Activated CD4-positive, alpha-beta T cell treated with anti-CD3 and anti-CD28 coated beads, Interleukin-2, amount 10 ng/mL, durations not matched to agents 7 days and 5 days (primary cell): ENCODE measurements at regions not wholly inside any gene's neighbourhood (a gene's known extent, or its start where the extent isn't known, plus 50 kb on each side); places are given as distances from the start of the nearest gene placed in this dataset.
"Not testable (repeated sequence)": the region's sequence is repeated elsewhere in the genome, so short reads cannot be mapped to it uniquely, and the experiment has no call there.

ENCODE experiments used
- CTCF ChIA-PET: fragments of 350-600 bp; sonication (Branson Sonifier 250); formaldehyde crosslinking; loops from one replicate; lab custom pipeline; 2021; ENCODE audit warnings: antibody characterized with exemption; lab: Charles Lee
- POLR2A ChIA-PET: fragments of 350-600 bp; sonication (Branson Sonifier 250); formaldehyde crosslinking; loops from one replicate; lab custom pipeline; 2021; ENCODE audit warnings: antibody characterized with exemption; lab: Charles Lee
- DNase-seq: peaks from one replicate; pipeline ENCODE4 v3.0.0-alpha.2; 2020
- H3K27ac Mint-ChIP-seq: one replicate; pipeline ENCODE4 v1.8.0; 2021; ENCODE audit warnings: mild to moderate bottlenecking, moderate library complexity, mixed read lengths
- H3K27me3 Mint-ChIP-seq: one replicate; pipeline ENCODE4 v1.8.0; 2021; ENCODE audit warnings: mixed read lengths
- H3K36me3 Mint-ChIP-seq: one replicate; pipeline ENCODE4 v1.8.0; 2021; ENCODE audit warnings: low read depth, mixed read lengths
- H3K4me1 Mint-ChIP-seq: one replicate; pipeline ENCODE4 v1.8.0; 2021; ENCODE audit warnings: mixed read lengths
- H3K4me3 Mint-ChIP-seq: one replicate; pipeline ENCODE4 v1.8.0; 2021; ENCODE audit warnings: mild to moderate bottlenecking, moderate library complexity, mixed read lengths
- H3K9me3 Mint-ChIP-seq: one replicate; pipeline ENCODE4 v1.8.0; 2021; ENCODE audit warnings: mixed read lengths

DNA sequence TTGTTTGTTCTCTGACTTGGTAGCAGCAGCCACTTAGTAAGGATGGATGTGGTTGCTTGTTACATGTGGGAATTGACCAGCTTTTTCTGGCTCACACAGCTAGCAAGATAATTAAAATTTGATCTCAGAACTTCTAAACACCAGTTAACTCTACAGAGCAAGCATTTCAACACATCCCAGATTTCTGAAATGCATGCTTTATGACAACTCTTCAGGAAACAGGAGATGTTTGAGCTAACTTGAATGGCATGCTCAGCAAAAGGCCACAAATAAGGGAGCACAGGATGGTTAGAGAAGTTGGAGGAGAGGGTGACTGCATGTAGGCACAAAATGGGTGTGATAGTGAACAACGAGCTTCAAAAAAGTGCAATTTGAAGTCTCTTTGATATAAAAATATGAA is 167.1 kb upstream of the SPRY2 start:
- H3K9me3 Mint-ChIP-seq, result peaks cover 7% of the 10 kb centered on the region
- ChIA-PET POLR2A (no interaction called here), CTCF (no interaction called here)
- no peaks in the 10 kb centered on the region for H3K4me1 Mint-ChIP-seq
- H3K4me3 Mint-ChIP-seq, result no peak overlapping the region
- H3K27ac Mint-ChIP-seq, result no peak overlapping the region
- DNase-seq, result no peak
- no peaks in the 10 kb centered on the region for H3K27me3 Mint-ChIP-seq
- H3K36me3 Mint-ChIP-seq, result no peaks in the 10 kb centered on the region

DNA sequence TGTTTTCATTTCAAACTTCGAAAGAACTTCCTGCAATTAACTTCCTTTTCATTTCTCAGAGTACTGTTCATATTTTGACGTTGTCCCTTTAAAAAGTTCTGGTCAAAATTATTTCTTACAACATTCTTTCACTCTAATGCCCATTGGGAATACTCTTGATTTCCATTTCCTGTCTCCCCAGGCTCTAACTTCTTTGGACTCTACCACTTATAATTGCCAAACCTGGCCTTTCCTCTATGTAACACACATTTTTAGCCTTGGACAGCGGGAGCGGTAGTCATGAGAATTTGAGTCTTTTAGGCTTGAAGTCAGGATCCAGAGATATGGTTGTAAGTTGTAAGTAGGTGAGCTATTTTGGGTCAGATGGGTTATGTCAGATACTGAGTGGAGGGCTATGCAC is 163.5 kb upstream of the SPRY2 start:
- ChIA-PET POLR2A (no interaction called here), CTCF (no interaction called here)
- H3K27ac Mint-ChIP-seq, result no peak overlapping the region
- no peaks in the 10 kb centered on the region for H3K4me1 Mint-ChIP-seq
- H3K9me3 Mint-ChIP-seq, result peaks cover 7% of the 10 kb centered on the region
- H3K4me3 Mint-ChIP-seq, result no peak overlapping the region
- H3K27me3 Mint-ChIP-seq, result no peaks in the 10 kb centered on the region
- DNase-seq, result no peak
- no peaks in the 10 kb centered on the region for H3K36me3 Mint-ChIP-seq

DNA sequence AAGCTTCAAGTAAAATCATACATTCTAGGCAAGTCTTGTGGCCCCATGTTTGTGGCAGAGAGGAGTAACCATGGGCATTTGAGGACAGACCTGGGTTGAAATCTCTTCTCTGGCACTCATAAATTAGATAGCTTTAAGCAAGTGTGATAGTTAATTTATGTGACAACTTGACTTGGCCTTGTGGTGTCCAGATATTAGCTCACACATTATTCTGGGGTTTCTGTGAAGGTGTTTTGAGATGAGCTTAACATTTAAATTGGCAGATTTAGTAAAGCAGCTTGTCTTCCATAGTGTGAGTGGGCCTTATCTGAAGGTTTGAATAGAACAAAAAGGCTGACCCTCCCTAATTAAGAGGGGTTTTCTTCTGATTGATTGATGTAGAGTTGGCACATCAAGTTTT is 161.4 kb upstream of the SPRY2 start:
- CTCF ChIA-PET, result interaction anchor here (0.6 kb wide), 1 partner anchor 787 kb away, joined by 3 read pairs; no protein-coding TSS in a partner anchor
- Mint-ChIP-seq H3K27ac (no peak overlapping the region), H3K4me3 (no peak overlapping the region), H3K4me1 (no peaks in the 10 kb centered on the region), H3K9me3 (peaks cover 7% of the 10 kb centered on the region), H3K27me3 (no peaks in the 10 kb centered on the region), H3K36me3 (no peaks in the 10 kb centered on the region)
- POLR2A ChIA-PET, result no interaction called here
- no peak for DNase-seq

DNA sequence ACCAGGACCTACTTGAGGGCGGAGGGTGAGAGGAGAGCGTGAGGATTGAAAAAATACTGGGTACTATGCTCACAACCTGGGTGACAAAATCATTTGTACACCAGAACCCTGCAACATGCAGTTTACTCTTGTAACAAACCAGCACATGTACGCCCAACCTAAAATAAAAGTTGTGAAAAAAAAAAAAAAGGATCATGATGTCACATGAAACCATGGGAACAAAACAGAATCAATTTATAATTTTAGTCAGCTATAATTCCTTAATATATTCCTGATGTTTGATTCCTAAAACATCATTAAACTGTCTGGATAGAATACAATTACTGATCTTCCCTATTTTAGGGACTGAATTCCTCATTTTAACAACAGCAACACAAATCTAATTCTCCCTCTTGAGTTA is 160.6 kb upstream of the SPRY2 start:
- DNase-seq, result no peak
- H3K27ac Mint-ChIP-seq, result no peak overlapping the region
- no peaks in the 10 kb centered on the region for H3K27me3 Mint-ChIP-seq
- no peak overlapping the region for H3K4me3 Mint-ChIP-seq
- no peaks in the 10 kb centered on the region for H3K4me1 Mint-ChIP-seq
- peaks cover 3% of the 10 kb centered on the region for H3K9me3 Mint-ChIP-seq
- POLR2A ChIA-PET, result no interaction called here
- CTCF ChIA-PET, result interaction anchor here (0.6 kb wide), 1 partner anchor 787 kb away, joined by 3 read pairs; no protein-coding TSS in a partner anchor
- no peaks in the 10 kb centered on the region for H3K36me3 Mint-ChIP-seq

DNA sequence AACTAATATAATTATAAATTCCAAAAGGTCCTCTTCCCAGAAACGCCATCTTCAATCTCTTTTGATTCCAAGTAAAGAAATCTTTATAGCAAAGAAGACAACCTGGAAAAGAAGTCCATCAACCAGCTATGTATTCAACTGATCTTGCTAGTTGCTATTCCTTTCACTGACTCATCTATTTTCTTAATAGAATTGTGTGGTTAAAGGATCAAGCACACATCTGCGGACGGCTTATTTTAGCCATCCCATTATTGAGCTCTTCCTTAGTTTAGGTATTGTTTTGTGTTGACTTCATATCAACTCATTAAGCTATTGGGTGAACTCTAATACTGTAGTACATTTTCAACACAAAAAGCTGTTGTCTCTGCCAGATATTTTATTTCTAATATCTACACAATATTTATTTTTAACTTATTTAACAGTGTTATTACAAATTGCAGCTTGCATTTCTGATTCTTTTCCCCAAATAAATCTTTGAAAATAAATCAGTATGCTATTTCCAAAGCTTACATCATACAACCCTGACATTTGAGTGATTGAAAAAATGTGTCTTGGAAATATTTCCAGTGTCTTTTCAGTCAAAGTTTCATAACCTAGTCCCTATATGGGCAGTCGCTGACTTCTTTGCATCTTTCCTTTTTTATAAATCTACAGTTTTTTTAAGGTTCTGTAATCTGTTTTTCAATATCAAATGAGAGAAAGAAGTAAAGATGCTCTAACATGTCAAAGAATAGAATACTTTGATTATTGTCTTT is 158.8 kb upstream of the SPRY2 start:
- CTCF ChIA-PET, result no interaction called here

DNA sequence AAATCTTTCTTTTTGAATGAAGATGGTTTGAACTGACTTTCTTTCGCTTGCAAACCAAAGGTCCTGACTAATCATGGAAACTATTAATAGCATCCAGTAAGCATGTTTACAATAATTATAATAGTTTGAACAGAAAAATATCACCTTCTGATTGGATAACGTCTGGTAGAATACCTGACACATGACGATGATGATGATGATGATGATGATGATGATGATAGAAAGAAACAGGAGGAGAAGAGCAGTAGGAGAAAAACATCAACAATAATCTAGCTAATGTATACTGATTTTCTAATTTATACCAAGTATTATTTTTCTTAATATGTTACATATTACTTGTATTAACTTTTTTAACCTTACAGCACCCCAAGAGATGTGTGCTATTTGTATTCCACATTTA is 157.5 kb upstream of the SPRY2 start:
- Mint-ChIP-seq H3K27me3 (no peaks in the 10 kb centered on the region), H3K4me3 (no peak overlapping the region), H3K27ac (no peak overlapping the region), H3K4me1 (no peaks in the 10 kb centered on the region), H3K9me3 (no peaks in the 10 kb centered on the region), H3K36me3 (no peaks in the 10 kb centered on the region)
- CTCF ChIA-PET, result interaction anchor here (1.1 kb wide), 1 partner anchor 37 kb away, joined by 3 read pairs; no protein-coding TSS in a partner anchor
- POLR2A ChIA-PET, result no interaction called here
- DNase-seq, result no peak

More for the DNA sequence above, 158.8 kb upstream of the SPRY2 start:
- Mint-ChIP-seq H3K27ac (no peak overlapping the region), H3K27me3 (no peaks in the 10 kb centered on the region), H3K9me3 (peaks cover 3% of the 10 kb centered on the region), H3K4me3 (no peak overlapping the region), H3K4me1 (no peaks in the 10 kb centered on the region), H3K36me3 (no peaks in the 10 kb centered on the region)
- DNase-seq, result no peak
- POLR2A ChIA-PET, result no interaction called here

DNA sequence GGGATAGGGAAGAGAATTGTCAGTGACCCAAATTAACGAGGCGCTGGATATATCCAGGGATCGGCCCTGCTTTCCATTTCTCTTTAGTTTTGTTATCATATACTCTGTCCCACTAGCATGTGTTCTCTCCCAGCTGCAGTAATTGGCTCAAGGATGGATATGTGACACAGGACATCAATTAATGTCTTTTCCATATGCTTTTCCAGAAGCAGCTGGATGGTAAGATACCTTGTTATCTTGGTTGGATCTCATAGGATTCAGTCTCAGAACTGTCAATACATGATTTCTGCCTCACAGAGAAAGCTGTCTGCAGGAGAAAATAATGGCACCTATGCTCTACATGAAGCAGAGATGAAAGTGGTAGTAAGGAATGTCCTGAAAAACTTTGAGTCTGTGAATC is 157.1 kb upstream of the SPRY2 start:
- H3K36me3 Mint-ChIP-seq, result no peaks in the 10 kb centered on the region
- H3K27me3 Mint-ChIP-seq, result no peaks in the 10 kb centered on the region
- no peak overlapping the region for H3K27ac Mint-ChIP-seq
- H3K4me3 Mint-ChIP-seq, result no peak overlapping the region
- CTCF ChIA-PET, result interaction anchor here (1.1 kb wide), 1 partner anchor 38 kb away, joined by 3 read pairs; no protein-coding TSS in a partner anchor
- POLR2A ChIA-PET, result no interaction called here
- no peaks in the 10 kb centered on the region for H3K9me3 Mint-ChIP-seq
- no peak for DNase-seq
- no peaks in the 10 kb centered on the region for H3K4me1 Mint-ChIP-seq

DNA sequence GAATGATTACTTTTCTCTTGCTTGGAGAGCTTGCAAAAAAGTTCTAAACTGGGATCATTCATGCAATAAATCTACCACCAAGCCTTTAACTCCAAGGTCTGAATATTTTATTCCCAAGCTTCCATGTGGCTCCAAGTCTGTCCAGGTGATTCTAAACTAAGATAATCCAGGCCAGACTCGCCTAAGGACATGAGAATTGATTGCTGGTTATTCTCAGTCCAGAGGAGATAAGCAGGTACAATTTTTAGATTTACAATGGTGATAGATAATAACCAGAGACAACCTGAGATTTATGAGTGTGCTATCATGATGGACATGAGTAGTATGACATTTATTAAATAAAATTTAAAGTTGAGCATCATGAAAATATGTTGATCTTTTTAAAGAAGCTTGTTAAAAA is 156.5 kb upstream of the SPRY2 start:
- H3K36me3 Mint-ChIP-seq, result no peaks in the 10 kb centered on the region
- POLR2A ChIA-PET, result no interaction called here
- DNase-seq, result no peak
- no peaks in the 10 kb centered on the region for H3K4me1 Mint-ChIP-seq
- CTCF ChIA-PET, result interaction anchor here (0.6 kb wide), 1 partner anchor 376 kb away, joined by 4 read pairs; no protein-coding TSS in a partner anchor
- H3K27me3 Mint-ChIP-seq, result no peaks in the 10 kb centered on the region
- no peak overlapping the region for H3K27ac Mint-ChIP-seq
- no peak overlapping the region for H3K4me3 Mint-ChIP-seq
- H3K9me3 Mint-ChIP-seq, result no peaks in the 10 kb centered on the region

DNA sequence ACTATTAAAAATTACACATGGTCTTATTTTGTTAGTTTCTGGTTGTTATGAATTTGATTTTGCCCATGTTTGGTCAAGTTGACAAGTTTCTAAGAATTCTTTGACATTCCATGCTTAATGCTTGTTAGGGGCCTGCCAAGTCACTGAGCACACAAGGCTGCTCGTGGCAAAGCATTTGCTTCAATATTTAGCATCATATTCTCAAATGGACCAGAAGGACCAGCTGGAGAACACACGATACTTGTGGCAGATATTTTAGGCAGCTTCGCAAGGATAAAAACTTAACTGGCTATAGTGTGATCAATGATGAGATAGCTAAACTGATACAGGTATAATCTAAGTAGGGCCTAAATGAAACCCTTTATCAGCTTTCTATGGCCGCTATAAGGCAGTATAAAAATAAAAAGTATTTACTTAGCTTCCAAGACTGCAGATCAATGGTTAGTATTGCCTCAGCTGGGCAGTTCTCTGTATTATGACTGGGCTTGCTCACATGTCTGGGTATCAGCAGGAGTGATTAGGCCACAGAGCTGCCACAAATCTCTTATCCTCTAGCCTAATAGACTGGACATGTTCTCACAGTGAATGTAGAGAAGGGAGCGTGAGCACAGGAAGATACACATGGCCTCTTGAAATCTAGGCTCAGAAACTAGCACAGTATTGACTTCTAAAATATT is 155.9 kb upstream of the SPRY2 start:
- H3K4me3 Mint-ChIP-seq, result no peak overlapping the region
- H3K4me1 Mint-ChIP-seq, result no peaks in the 10 kb centered on the region
- no peak overlapping the region for H3K27ac Mint-ChIP-seq
- DNase-seq, result no peak
- ChIA-PET POLR2A (no interaction called here), CTCF (interaction anchor here (0.6 kb wide), 1 partner anchor 375 kb away, joined by 4 read pairs; no protein-coding TSS in a partner anchor)
- H3K36me3 Mint-ChIP-seq, result no peaks in the 10 kb centered on the region
- no peaks in the 10 kb centered on the region for H3K27me3 Mint-ChIP-seq
- no peaks in the 10 kb centered on the region for H3K9me3 Mint-ChIP-seq

DNA sequence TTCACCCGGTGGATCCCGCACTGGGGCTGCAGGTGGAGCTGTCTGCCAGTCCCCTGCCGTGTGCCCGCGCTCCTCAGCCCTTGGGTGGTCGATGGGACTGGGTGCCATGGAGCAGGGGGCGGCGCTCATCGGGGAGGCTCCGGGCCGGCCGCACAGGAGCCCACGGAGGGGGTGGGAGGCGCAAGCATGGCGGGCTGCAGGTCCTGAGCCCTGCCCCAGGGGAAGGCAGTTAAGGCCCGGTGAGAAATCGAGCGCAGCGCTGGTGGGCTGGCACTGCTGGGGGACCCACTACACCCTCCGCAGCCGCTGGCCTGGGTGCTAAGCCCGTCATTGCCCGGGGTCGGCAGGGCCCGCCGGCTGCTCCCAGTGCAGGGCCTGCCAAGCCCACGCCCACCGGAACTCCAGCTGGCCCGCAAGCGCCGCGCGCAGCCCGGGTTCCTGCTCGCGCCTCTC is 149.6 kb upstream of the SPRY2 start:
- DNase-seq, H3K9me3 Mint-ChIP-seq, H3K27ac Mint-ChIP-seq, CTCF ChIA-PET, H3K27me3 Mint-ChIP-seq, H3K4me1 Mint-ChIP-seq, H3K36me3 Mint-ChIP-seq, H3K4me3 Mint-ChIP-seq, POLR2A ChIA-PET: not testable (repeated sequence)

DNA sequence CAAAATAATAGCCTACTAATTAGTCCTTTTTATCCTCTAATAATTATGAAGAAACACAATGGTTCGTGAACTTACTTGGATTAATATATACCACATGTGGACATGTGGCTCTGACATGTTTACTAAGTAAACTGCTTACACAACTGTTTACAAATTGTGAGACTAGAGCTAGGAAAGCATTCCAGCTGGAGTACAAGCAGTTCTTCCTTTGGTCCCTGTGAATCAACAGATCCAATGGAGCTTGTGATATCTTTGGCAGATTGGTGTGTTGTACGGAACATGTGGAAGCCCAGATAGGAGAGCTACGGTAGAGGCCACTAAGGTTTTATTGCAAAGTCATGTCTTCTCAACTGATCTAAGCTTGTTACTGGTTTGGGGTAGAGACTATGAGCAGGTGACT is 145.5 kb upstream of the SPRY2 start:
- POLR2A ChIA-PET, result no interaction called here
- CTCF ChIA-PET, result no interaction called here
- Mint-ChIP-seq H3K27me3 (no peaks in the 10 kb centered on the region), H3K27ac (no peak overlapping the region), H3K4me3 (no peak overlapping the region), H3K9me3 (no peaks in the 10 kb centered on the region), H3K4me1 (no peaks in the 10 kb centered on the region), H3K36me3 (no peaks in the 10 kb centered on the region)
- no peak for DNase-seq

DNA sequence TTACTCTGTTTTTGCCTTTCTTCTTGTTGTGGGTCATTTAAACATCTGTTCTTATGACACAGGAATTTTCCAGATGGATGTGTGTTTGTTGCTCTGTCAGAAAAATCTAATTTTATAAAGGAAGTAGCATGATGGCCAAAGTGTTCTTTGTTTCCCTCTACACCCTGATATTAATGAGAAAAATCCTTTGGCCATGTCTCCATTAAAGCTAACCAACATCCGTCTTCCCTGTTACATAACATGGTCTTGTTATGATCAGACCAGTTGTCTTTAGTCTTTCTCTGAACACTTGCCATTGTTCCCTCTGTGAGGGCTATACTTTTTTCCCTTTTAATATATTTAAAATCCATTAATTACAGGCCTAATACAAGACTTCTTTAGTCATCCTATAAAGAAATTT is 142.2 kb upstream of the SPRY2 start:
- CTCF ChIA-PET, result interaction anchor here (0.9 kb wide), 1 partner anchor 9 kb away, joined by 3 read pairs; no protein-coding TSS in a partner anchor
- H3K4me1 Mint-ChIP-seq, result no peaks in the 10 kb centered on the region

DNA sequence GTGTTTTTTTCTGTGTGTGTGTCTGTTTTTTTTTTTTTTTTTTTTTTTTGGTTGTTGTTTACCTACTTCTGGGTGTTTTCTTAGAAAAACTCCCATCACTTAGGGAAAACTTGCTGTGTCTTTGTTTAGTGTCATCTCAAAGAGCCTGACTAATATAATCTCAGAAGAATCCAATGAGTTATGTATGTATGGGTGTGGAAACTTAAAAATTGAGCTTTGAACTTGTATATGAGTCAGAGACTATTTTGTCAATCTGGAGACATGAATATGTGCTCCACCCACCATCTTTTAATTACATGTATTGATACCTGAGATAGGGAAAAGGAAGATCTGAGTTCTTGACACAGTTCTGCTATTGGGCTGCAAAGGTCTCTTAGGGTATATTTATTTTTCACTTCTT is 140.7 kb upstream of the SPRY2 start:
- ChIA-PET CTCF (no interaction called here), POLR2A (no interaction called here)
- Mint-ChIP-seq H3K27ac (no peak overlapping the region), H3K4me3 (no peak overlapping the region), H3K36me3 (no peaks in the 10 kb centered on the region), H3K9me3 (no peaks in the 10 kb centered on the region), H3K27me3 (no peaks in the 10 kb centered on the region), H3K4me1 (no peaks in the 10 kb centered on the region)
- DNase-seq, result no peak

More for the DNA sequence above, 142.2 kb upstream of the SPRY2 start:
- POLR2A ChIA-PET, result no interaction called here
- no peak for DNase-seq
- Mint-ChIP-seq H3K27ac (no peak overlapping the region), H3K4me3 (no peak overlapping the region), H3K36me3 (no peaks in the 10 kb centered on the region), H3K27me3 (no peaks in the 10 kb centered on the region), H3K9me3 (no peaks in the 10 kb centered on the region)
